ENCODE measurements at regions not wholly inside any gene's neighbourhood (a gene's known extent, or its start where the extent isn't known, plus 50 kb on each side); places are given as distances from the start of the nearest gene placed in this dataset.

GRCh38 chr2:8285898-8286297 lies 396.0 kb upstream of the ID2 start:
- Mint-ChIP-seq H3K4me1 (peaks cover 9 to 23% of the 10 kb centered on the region in 2 experiments), H3K36me3 (ENCODE audit: insufficient read depth in 1 of 3, low read depth in 3 of 3) (no peaks in the 10 kb centered on the region), H3K4me3 (no peak overlapping the region), H3K27ac (no peak overlapping the region), H3K9me3 (no peaks in the 10 kb centered on the region; a peak in 1 of 5 replicates), H3K27me3 (ENCODE audit: low read depth) (no peaks in the 10 kb centered on the region; the same call in 1 of the 2 replicates)
- no peak for TF ChIP-seq CTCF (conservative IDR thresholded peaks at IDR 0.05)
- no CpG with 5 or more reads among the region's 5 CpGs for WGBS (ENCODE audit: extremely low coverage, insufficient read length, low lambda C conversion rate)
- no peak overlapping the region for H3K23ac ChIP-seq (ENCODE audit: insufficient read length, low read depth, low read length)
- H2BK12ac ChIP-seq (ENCODE audit: insufficient read length, low read depth, low read length), result no peak overlapping the region
- no peak overlapping the region for H3K9ac ChIP-seq (ENCODE audit: extremely low read depth, insufficient read length, low read length)
- H3K14ac ChIP-seq (ENCODE audit: insufficient read depth, low read length), result no peak overlapping the region
- H4K91ac ChIP-seq (ENCODE audit: insufficient read length, low read depth, low read length), result no peak overlapping the region
- no peak overlapping the region for H2BK120ac ChIP-seq (ENCODE audit: low read depth, low read length, poor library complexity, severe bottlenecking)
- H4K5ac ChIP-seq (ENCODE audit: insufficient read length, low read depth, low read length), result no peak overlapping the region
- no peak overlapping the region for H2BK15ac ChIP-seq (ENCODE audit: low read depth, low read length)
- no peak overlapping the region for H2BK5ac ChIP-seq (ENCODE audit: insufficient read length, low read length)
- no peaks in the 10 kb centered on the region for H4K20me1 ChIP-seq (ENCODE audit: control insufficient read depth, insufficient read depth, insufficient read length)
- H3K79me2 ChIP-seq (ENCODE audit: insufficient read depth, low read length), result no peaks in the 10 kb centered on the region
- H4K8ac ChIP-seq (replicated peaks; ENCODE audit: insufficient read length, low read depth, low read length), result no peak overlapping the region
- no peak overlapping the region for H2AFZ ChIP-seq (ENCODE audit: low read length)
- H3K56ac ChIP-seq (ENCODE audit: insufficient read length, low read depth, low read length), result no peak overlapping the region
- H2BK20ac ChIP-seq (ENCODE audit: low read depth, low read length, poor library complexity, severe bottlenecking), result no peak overlapping the region
- no peak overlapping the region for H3K18ac ChIP-seq (ENCODE audit: insufficient read length, low read depth, low read length)
- no peak for DNase-seq
- no peak overlapping the region for H3K4me2 ChIP-seq (ENCODE audit: insufficient read depth, insufficient read length, low read length)
- H3K4me1 ChIP-seq (ENCODE audit: insufficient read depth, low read length), result no peaks in the 10 kb centered on the region
- H3T11ph ChIP-seq (ENCODE audit: low read length), result no peak overlapping the region
- no peaks in the 10 kb centered on the region for H3K79me1 ChIP-seq (ENCODE audit: insufficient read depth, low read depth, low read length, poor library complexity, severe bottlenecking)
- no peak overlapping the region for H2AK5ac ChIP-seq (ENCODE audit: insufficient read length, low read length)
- H3K27ac ChIP-seq (ENCODE audit: insufficient read length, low read depth, low read length), result no peak overlapping the region
- H3K27me3 ChIP-seq (ENCODE audit: insufficient read depth, low read length), result no peaks in the 10 kb centered on the region
- no peaks in the 10 kb centered on the region for H3K9me3 ChIP-seq (ENCODE audit: control insufficient read depth, low read depth, low read length)
- H3K4ac ChIP-seq (ENCODE audit: low read depth, low read length), result no peak overlapping the region
- H3K23me2 ChIP-seq (ENCODE audit: insufficient read length, low read depth, low read length, poor library complexity, severe bottlenecking), result no peaks in the 10 kb centered on the region

Measured in H9 (cell line).